Stimulated activated effector memory CD8-positive, alpha-beta T cell treated with anti-CD3 and anti-CD28 coated beads, Interleukin-12 subunit alpha, Interleukin-12 subunit beta, amount 100 ng/mL, for 72 hours (primary cell): ENCODE measurements at regions not wholly inside any gene's neighbourhood (a gene's known extent, or its start where the extent isn't known, plus 50 kb on each side); places are given as distances from the start of the nearest gene placed in this dataset.

ENCODE experiments used
- ATAC-seq: fragments of 150-1000 bp; cut with Tn5 transposase; 2 replicates; pipeline ENCODE4 v1.10.0; 2021
- DNase-seq, 2 donors: peaks; one replicate each; pipeline ENCODE4 v3.0.0; 2021 to 2022; ENCODE audit warnings: low spot score in 2 of 2
- H3K27ac Mint-ChIP-seq: one replicate; pipeline ENCODE4 v1.8.0; 2022; ENCODE audit warnings: mild to moderate bottlenecking, mixed read lengths
- H3K36me3 Mint-ChIP-seq: one replicate; pipeline ENCODE4 v1.8.0; 2022; ENCODE audit warnings: mild to moderate bottlenecking, mixed read lengths
- H3K4me1 Mint-ChIP-seq: one replicate; pipeline ENCODE4 v1.8.0; 2022; ENCODE audit warnings: mixed read lengths
- H3K4me3 Mint-ChIP-seq: one replicate; pipeline ENCODE4 v1.8.0; 2022; ENCODE audit warnings: mild to moderate bottlenecking, mixed read lengths
- H3K9me3 Mint-ChIP-seq: one replicate; pipeline ENCODE4 v1.8.0; 2022; ENCODE audit warnings: mixed read lengths

GRCh38 chr17:6893382-6894205 is 62.1 kb upstream of the TEKT1 start:
- Mint-ChIP-seq H3K4me3 (no peak overlapping the region), H3K4me1 (no peaks in the 10 kb centered on the region), H3K36me3 (no peaks in the 10 kb centered on the region), H3K27ac (no peak overlapping the region), H3K9me3 (peaks cover 3% of the 10 kb centered on the region)
- ATAC-seq (no peak), DNase-seq (no peak)

DNA sequence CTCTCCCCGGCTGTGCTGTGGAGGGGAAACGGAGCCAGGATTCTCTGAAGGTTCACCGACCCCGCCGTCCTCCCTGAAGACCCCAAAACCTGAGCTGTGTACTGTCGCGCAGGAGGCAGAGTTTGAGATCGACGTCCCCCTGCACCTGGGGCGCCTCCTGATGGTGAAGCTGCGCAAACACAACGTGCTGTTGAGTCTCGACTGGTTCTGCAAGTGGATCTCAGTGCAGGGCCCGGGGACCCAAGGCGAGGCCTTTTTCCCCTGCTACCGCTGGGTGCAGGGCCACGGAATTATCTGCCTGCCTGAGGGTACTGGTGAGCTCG is 62.6 kb upstream of the TEKT1 start:
- Mint-ChIP-seq H3K9me3 (no peaks in the 10 kb centered on the region), H3K4me3 (no peak overlapping the region), H3K27ac (no peak overlapping the region), H3K4me1 (no peaks in the 10 kb centered on the region), H3K36me3 (no peaks in the 10 kb centered on the region)
- DNase-seq (peak in 1 of 2 donors; percentile 56), ATAC-seq (no peak)

DNA sequence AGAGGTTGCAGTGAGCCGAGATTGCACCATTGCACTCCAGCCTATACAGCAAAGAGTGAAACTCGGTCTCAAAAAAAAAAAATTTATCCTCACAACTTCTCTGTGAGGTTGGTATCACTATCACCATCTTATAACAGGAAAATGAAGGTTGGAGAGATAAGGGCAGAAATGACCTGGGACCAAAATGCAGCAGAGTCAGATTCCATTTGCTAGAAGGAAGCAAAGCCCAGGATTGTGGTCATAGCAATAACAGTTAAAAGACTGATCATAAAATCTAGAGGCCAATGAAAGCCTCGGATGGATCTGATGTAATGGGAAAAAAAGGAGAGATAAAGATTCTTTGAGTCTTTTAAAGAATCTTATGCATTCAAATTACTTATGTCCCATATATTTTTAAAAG is 69.6 kb upstream of the TEKT1 start:
- no peak for ATAC-seq
- H3K4me1 Mint-ChIP-seq, result no peaks in the 10 kb centered on the region

GRCh38 chr17:6903326-6903900 is 71.9 kb upstream of the TEKT1 start:
- Mint-ChIP-seq H3K9me3 (no peaks in the 10 kb centered on the region), H3K4me3 (no peak overlapping the region), H3K4me1 (no peaks in the 10 kb centered on the region), H3K36me3 (no peaks in the 10 kb centered on the region), H3K27ac (no peak overlapping the region)
- ATAC-seq (no peak), DNase-seq (no peak)

More for the DNA sequence above, 69.6 kb upstream of the TEKT1 start:
- Mint-ChIP-seq H3K4me3 (no peak overlapping the region), H3K36me3 (no peaks in the 10 kb centered on the region), H3K9me3 (no peaks in the 10 kb centered on the region), H3K27ac (no peak overlapping the region)
- no peak for DNase-seq

GRCh38 chr17:6908807-6909206 is 77.3 kb upstream of the TEKT1 start:
- DNase-seq (no peak), ATAC-seq (no peak)
- H3K9me3 Mint-ChIP-seq, result no peaks in the 10 kb centered on the region
- peaks cover 8% of the 10 kb centered on the region for H3K4me1 Mint-ChIP-seq
- H3K36me3 Mint-ChIP-seq, result no peaks in the 10 kb centered on the region
- H3K27ac Mint-ChIP-seq, result no peak overlapping the region
- no peak overlapping the region for H3K4me3 Mint-ChIP-seq

DNA sequence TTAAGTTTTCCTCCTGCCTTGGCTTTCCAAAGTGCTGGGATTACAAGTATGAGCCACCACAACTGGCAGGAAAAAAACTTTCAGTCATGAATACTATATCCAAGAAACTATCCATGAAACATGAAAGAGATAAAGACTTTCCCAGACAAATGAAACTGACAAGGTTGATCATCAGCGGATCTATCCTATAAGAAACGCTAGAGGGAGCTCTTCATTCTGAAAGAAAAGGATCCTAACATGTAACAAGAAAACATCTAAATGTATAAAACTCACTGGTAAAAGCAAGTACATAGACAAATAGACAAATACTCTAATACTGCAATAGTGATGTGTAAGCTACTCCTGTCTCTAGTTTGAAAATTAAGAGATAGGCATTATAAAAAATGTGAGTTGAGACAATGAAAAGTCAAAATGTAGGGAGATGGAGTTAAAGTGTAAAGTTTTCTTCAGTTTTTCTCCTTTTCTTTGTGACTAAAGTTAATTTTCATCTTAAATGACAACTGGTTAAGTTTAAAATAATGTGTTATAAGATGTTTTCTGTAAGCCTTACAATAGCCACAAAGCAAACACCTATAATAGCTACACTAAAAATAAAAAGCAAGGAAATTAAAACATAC is 79.6 kb upstream of the TEKT1 start:
- H3K4me3 Mint-ChIP-seq, result no peak overlapping the region
- H3K9me3 Mint-ChIP-seq, result no peaks in the 10 kb centered on the region

DNA sequence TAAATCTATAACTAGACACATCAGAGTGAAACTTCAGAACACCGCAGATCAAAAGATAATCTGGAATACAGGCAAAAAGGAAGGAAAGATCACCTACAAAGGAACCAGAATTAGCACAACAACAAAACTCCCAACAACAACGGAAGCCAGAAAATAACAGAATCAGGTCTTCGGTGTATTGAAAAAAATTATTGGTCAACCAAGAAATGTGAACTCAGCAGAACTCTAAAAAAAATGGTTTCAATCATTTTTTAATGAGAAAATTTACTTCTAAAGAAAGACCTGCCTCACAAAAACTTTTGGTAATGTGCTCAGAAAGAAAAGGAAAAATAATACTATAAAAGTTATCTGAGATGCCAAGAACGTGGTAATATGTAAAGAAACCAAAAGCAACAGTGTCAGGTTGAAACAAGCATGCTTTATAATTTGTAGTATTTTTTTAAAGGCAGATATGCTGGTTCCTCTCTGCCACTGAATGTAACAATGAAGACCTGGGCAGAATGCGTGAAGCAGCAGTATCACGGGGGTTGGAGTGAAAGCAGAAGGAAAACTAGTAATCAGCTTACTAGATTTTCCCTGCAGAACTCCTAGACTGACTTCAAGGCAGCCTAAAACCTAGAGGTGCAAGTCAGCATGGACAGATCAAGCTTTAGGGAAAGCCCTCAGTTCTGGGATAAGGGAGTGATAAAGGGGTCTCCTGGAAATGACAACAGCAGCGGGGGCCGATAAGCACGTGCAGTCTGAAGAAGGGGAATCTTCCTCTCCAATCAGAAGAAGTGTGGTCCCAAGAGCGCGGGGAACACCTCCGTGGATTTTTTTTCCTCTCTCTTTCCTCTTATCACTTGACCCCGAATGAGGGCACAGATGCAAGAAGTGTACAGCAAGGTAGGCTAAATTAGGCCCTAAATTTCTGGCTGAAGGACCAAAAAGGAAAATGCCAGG is 80.9 kb upstream of the TEKT1 start:
- Mint-ChIP-seq H3K36me3 (no peaks in the 10 kb centered on the region), H3K4me3 (no peak overlapping the region), H3K9me3 (no peaks in the 10 kb centered on the region), H3K27ac (no peak overlapping the region), H3K4me1 (peaks cover 19% of the 10 kb centered on the region)
- no peak for DNase-seq
- no peak for ATAC-seq

More for the DNA sequence above, 79.6 kb upstream of the TEKT1 start:
- ATAC-seq (no peak), DNase-seq (no peak)
- Mint-ChIP-seq H3K27ac (no peak overlapping the region), H3K4me1 (peaks cover 19% of the 10 kb centered on the region), H3K36me3 (no peaks in the 10 kb centered on the region)

- Mint-ChIP-seq H3K36me3 (no peaks in the 10 kb centered on the region), H3K9me3 (no peaks in the 10 kb centered on the region), H3K27ac (peak overlapping the region; percentile 58), H3K4me1 (peaks cover 19% of the 10 kb centered on the region), H3K4me3 (peak overlapping the region; percentile 75)
- ATAC-seq (peak; percentile 78), DNase-seq (peak; percentile 71 to 91)
Observed at GRCh38 chr17:6913608-6914443, 82.0 kb upstream of the ALOX12 start.

DNA sequence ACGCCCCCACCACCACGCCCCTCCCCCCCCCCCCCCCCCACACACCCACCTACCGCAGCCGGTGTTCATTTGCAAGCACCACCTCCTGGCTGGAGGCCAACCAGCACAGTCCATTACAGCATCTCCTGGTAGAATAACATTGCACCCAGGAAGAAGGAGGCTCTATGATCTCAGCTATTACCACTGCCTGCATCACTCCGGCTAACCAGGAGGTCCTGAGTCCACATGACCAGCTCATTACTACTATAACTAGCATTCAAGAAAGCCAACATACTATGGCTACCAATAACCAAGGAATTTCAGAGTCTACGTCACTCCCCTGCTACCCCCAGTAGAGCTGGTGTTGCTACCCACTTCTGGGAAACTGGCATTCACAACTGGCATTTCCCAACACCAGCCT is 81.1 kb upstream of the ALOX12 start:
- Mint-ChIP-seq H3K9me3 (no peaks in the 10 kb centered on the region), H3K4me1 (peaks cover 19% of the 10 kb centered on the region), H3K4me3 (no peak overlapping the region), H3K36me3 (no peaks in the 10 kb centered on the region), H3K27ac (no peak overlapping the region)
- ATAC-seq, result no peak
- no peak for DNase-seq

DNA sequence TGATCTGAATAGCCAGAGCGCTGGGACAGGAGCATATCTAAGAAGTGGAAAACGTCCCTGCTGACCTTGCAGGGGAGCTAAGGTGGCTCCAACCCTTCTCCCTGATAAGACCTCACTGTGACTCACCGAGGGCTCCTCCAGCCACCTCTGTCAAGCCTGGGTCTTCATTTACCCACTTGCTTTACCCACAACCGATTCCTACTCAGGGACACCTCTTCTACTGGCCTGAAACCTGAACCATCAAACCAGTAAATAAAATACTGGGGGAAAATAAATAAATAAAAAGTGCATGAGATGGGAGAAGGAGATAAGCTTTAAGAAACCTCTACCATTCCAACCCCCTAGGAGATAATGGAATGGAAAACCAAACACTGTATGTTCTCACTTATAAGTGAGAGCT is 80.2 kb upstream of the ALOX12 start:
- DNase-seq (no peak), ATAC-seq (no peak)
- Mint-ChIP-seq H3K4me1 (peaks cover 19% of the 10 kb centered on the region), H3K36me3 (no peaks in the 10 kb centered on the region), H3K9me3 (no peaks in the 10 kb centered on the region), H3K4me3 (no peak overlapping the region), H3K27ac (no peak overlapping the region)

- no peak for ATAC-seq
- Mint-ChIP-seq H3K4me1 (peaks cover 9% of the 10 kb centered on the region), H3K4me3 (no peak overlapping the region), H3K9me3 (no peaks in the 10 kb centered on the region), H3K36me3 (no peaks in the 10 kb centered on the region), H3K27ac (no peak overlapping the region)
- no peak for DNase-seq
Observed at GRCh38 chr17:6919158-6919557, 76.7 kb upstream of the ALOX12 start.

- no peak for ATAC-seq
- DNase-seq, result no peak
- Mint-ChIP-seq H3K36me3 (no peaks in the 10 kb centered on the region), H3K4me1 (peaks cover 6% of the 10 kb centered on the region), H3K4me3 (no peak overlapping the region), H3K9me3 (no peaks in the 10 kb centered on the region), H3K27ac (no peak overlapping the region)
Observed at GRCh38 chr17:6923385-6923784, 72.5 kb upstream of the ALOX12 start.

GRCh38 chr17:6924208-6924607 is 71.6 kb upstream of the ALOX12 start:
- no peak overlapping the region for H3K27ac Mint-ChIP-seq
- no peaks in the 10 kb centered on the region for H3K36me3 Mint-ChIP-seq
- ATAC-seq (no peak), DNase-seq (no peak)
- no peaks in the 10 kb centered on the region for H3K9me3 Mint-ChIP-seq
- peaks cover 6% of the 10 kb centered on the region for H3K4me1 Mint-ChIP-seq
- H3K4me3 Mint-ChIP-seq, result no peak overlapping the region

DNA sequence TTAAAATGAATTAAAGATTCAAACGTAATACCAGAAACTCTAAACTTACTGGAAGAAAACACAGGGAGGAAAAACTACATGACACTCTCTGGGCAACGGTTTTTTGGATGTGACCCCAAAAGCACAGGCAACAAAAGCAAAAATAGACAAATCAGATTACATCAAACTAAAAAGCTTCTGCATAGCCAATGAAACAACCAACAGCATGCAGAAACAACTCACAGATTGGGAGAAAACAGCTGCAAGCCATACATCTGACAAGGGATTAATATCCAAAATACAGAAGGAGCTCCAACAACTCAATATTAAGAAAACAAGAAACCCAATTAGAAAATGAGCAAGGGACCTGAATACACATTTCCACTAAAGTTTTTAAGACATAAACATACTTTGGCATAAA is 69.2 kb upstream of the ALOX12 start:
- Mint-ChIP-seq H3K4me1 (peaks cover 6% of the 10 kb centered on the region), H3K36me3 (no peaks in the 10 kb centered on the region), H3K9me3 (no peaks in the 10 kb centered on the region), H3K27ac (no peak overlapping the region), H3K4me3 (no peak overlapping the region)
- ATAC-seq (no peak), DNase-seq (no peak)
